ENCODE measurements at regions not wholly inside any gene's neighbourhood (a gene's known extent, or its start where the extent isn't known, plus 50 kb on each side); places are given as distances from the start of the nearest gene placed in this dataset.
A peak's percentile ranks its signal among the peaks of the same experiment; 100 is the strongest.

GRCh38 chr21:16427587-16428087 is 697.9 kb downstream of the USP25 start:
- no peak for TF ChIP-seq POLR2A (IDR thresholded peaks at IDR 0.05)
- TF ChIP-seq, protein P1, sequence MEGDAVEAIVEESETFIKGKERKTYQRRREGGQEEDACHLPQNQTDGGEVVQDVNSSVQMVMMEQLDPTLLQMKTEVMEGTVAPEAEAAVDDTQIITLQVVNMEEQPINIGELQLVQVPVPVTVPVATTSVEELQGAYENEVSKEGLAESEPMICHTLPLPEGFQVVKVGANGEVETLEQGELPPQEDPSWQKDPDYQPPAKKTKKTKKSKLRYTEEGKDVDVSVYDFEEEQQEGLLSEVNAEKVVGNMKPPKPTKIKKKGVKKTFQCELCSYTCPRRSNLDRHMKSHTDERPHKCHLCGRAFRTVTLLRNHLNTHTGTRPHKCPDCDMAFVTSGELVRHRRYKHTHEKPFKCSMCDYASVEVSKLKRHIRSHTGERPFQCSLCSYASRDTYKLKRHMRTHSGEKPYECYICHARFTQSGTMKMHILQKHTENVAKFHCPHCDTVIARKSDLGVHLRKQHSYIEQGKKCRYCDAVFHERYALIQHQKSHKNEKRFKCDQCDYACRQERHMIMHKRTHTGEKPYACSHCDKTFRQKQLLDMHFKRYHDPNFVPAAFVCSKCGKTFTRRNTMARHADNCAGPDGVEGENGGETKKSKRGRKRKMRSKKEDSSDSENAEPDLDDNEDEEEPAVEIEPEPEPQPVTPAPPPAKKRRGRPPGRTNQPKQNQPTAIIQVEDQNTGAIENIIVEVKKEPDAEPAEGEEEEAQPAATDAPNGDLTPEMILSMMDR (IDR thresholded peaks at IDR 0.05 in 4 of 5, conservative IDR thresholded peaks at IDR 0.05 in 1 of 5) = no peak
- Histone ChIP-seq H3K27ac (peak overlapping the region in 1 of 4 donors; percentile 19), H3K36me3 (no peaks in the 10 kb centered on the region), H3K9me3 (no peaks in the 10 kb centered on the region), H3K27me3 (no peaks in the 10 kb centered on the region), H3K4me3 (no peak overlapping the region), H3K4me1 (peaks cover 19 to 40% of the 10 kb centered on the region in 2 donors)
- in situ Hi-C loops (cut with MboI; ENCODE audit: low sequenced_read_pairs in 4 of 4) (loop anchor here in 1 of 4 donors (10.0 kb wide), 3 partner anchors 107 to 233 kb away; no protein-coding TSS in a partner anchor), intact Hi-C loops (cut with DNase I; ENCODE audit: low total_unique reads) (loop anchor here (10.0 kb wide), 1 partner anchor 343 kb away; no protein-coding TSS in a partner anchor)
- DNase-seq (no peak), ATAC-seq (no peak)

GRCh38 chr21:16437586-16437985 is 707.8 kb downstream of the USP25 start:
- no peak for TF ChIP-seq POLR2A (IDR thresholded peaks at IDR 0.05)
- TF ChIP-seq, protein P1 (IDR thresholded peaks at IDR 0.05 in 4 of 5, conservative IDR thresholded peaks at IDR 0.05 in 1 of 5) = no peak
- peaks cover 0 to 30% of the 10 kb centered on the region in 2 donors for H3K4me1 ChIP-seq
- H3K4me3 ChIP-seq = no peak overlapping the region
- DNase-seq (no peak), ATAC-seq (no peak)
- no peaks in the 10 kb centered on the region for H3K9me3 ChIP-seq
- H3K27ac ChIP-seq = no peak overlapping the region
- no peaks in the 10 kb centered on the region for H3K27me3 ChIP-seq
- in situ Hi-C loops (cut with MboI; ENCODE audit: low sequenced_read_pairs in 4 of 4) = no loop called here
- intact Hi-C loops (cut with DNase I; ENCODE audit: low total_unique reads) = no loop called here
- no peaks in the 10 kb centered on the region for H3K36me3 ChIP-seq

- TF ChIP-seq, protein P1 (IDR thresholded peaks at IDR 0.05 in 4 of 5, conservative IDR thresholded peaks at IDR 0.05 in 1 of 5) = no peak
- TF ChIP-seq POLR2A (IDR thresholded peaks at IDR 0.05) = no peak
Observed at GRCh38 chr21:16438761-16439160, 709.0 kb downstream of the USP25 start.

GRCh38 chr21:16441789-16442188 is 712.0 kb downstream of the USP25 start:
- ATAC-seq = peak in 1 of 2 donors; percentile 44

More at GRCh38 chr21:16438761-16439160, 709.0 kb downstream of the USP25 start:
- no peaks in the 10 kb centered on the region for H3K36me3 ChIP-seq
- no peak overlapping the region for H3K27ac ChIP-seq
- H3K9me3 ChIP-seq = no peaks in the 10 kb centered on the region
- in situ Hi-C loops (cut with MboI; ENCODE audit: low sequenced_read_pairs in 4 of 4) = no loop called here
- H3K4me3 ChIP-seq = no peak overlapping the region
- intact Hi-C loops (cut with DNase I; ENCODE audit: low total_unique reads) = no loop called here
- peaks cover 0 to 26% of the 10 kb centered on the region in 2 donors for H3K4me1 ChIP-seq
- DNase-seq (no peak), ATAC-seq (no peak)
- H3K27me3 ChIP-seq = no peaks in the 10 kb centered on the region

More at GRCh38 chr21:16441789-16442188, 712.0 kb downstream of the USP25 start:
- Histone ChIP-seq H3K4me1 (peaks cover 0 to 4% of the 10 kb centered on the region in 2 donors), H3K36me3 (no peaks in the 10 kb centered on the region), H3K4me3 (no peak overlapping the region), H3K9me3 (no peaks in the 10 kb centered on the region), H3K27me3 (no peaks in the 10 kb centered on the region), H3K27ac (no peak overlapping the region)
- in situ Hi-C loops (cut with MboI; ENCODE audit: low sequenced_read_pairs in 4 of 4) (no loop called here), intact Hi-C loops (cut with DNase I; ENCODE audit: low total_unique reads) (no loop called here)
- no peak for TF ChIP-seq POLR2A (IDR thresholded peaks at IDR 0.05)
- TF ChIP-seq, protein P1 (IDR thresholded peaks at IDR 0.05 in 4 of 5, conservative IDR thresholded peaks at IDR 0.05 in 1 of 5) = no peak
- DNase-seq = no peak

Data from gastrocnemius medialis (tissue), 4 donors.